ENCODE measurements at regions not wholly inside any gene's neighbourhood (a gene's known extent, or its start where the extent isn't known, plus 50 kb on each side); places are given as distances from the start of the nearest gene placed in this dataset.
"Not testable (repeated sequence)": the region's sequence is repeated elsewhere in the genome, so short reads cannot be mapped to it uniquely, and the experiment has no call there.

GRCh38 chr2:15822151-15823044, 118.0 kb upstream of the MYCN start:
- Histone ChIP-seq H3K4me1 (ENCODE audit: low read length) (no peaks in the 10 kb centered on the region), H3K36me3 (replicated peaks; ENCODE audit: insufficient read depth, low read length) (no peaks in the 10 kb centered on the region), H3K9ac (ENCODE audit: low read length) (no peak overlapping the region), H3K9me3 (replicated peaks; ENCODE audit: insufficient read depth, low read length) (no peaks in the 10 kb centered on the region), H2AFZ (ENCODE audit: low read length) (no peak overlapping the region), H3F3A (ENCODE audit: insufficient read depth, low read length) (no peaks in the 10 kb centered on the region), H3K4me3 (ENCODE audit: low read length) (no peak overlapping the region), H3K9me2 (replicated peaks; ENCODE audit: insufficient read depth, low read length) (no peaks in the 10 kb centered on the region), H3K4me2 (ENCODE audit: low read depth, low read length) (no peak overlapping the region), H4K20me1 (ENCODE audit: insufficient read depth, low read length) (no peaks in the 10 kb centered on the region), H3K27me3 (replicated peaks; ENCODE audit: insufficient read depth, low read length) (no peaks in the 10 kb centered on the region), H3K27ac (ENCODE audit: low read length) (no peak overlapping the region), H3K79me2 (ENCODE audit: low read length) (no peaks in the 10 kb centered on the region)
- no peak for TF ChIP-seq EZH2 (optimal IDR thresholded peaks at IDR 0.05; ENCODE audit: low read depth, low read length)
- TF ChIP-seq, protein P1, sequence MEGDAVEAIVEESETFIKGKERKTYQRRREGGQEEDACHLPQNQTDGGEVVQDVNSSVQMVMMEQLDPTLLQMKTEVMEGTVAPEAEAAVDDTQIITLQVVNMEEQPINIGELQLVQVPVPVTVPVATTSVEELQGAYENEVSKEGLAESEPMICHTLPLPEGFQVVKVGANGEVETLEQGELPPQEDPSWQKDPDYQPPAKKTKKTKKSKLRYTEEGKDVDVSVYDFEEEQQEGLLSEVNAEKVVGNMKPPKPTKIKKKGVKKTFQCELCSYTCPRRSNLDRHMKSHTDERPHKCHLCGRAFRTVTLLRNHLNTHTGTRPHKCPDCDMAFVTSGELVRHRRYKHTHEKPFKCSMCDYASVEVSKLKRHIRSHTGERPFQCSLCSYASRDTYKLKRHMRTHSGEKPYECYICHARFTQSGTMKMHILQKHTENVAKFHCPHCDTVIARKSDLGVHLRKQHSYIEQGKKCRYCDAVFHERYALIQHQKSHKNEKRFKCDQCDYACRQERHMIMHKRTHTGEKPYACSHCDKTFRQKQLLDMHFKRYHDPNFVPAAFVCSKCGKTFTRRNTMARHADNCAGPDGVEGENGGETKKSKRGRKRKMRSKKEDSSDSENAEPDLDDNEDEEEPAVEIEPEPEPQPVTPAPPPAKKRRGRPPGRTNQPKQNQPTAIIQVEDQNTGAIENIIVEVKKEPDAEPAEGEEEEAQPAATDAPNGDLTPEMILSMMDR (IDR thresholded peaks at IDR 0.05; ENCODE audit: low read length) = no peak
- DNase-seq = no peak

DNA sequence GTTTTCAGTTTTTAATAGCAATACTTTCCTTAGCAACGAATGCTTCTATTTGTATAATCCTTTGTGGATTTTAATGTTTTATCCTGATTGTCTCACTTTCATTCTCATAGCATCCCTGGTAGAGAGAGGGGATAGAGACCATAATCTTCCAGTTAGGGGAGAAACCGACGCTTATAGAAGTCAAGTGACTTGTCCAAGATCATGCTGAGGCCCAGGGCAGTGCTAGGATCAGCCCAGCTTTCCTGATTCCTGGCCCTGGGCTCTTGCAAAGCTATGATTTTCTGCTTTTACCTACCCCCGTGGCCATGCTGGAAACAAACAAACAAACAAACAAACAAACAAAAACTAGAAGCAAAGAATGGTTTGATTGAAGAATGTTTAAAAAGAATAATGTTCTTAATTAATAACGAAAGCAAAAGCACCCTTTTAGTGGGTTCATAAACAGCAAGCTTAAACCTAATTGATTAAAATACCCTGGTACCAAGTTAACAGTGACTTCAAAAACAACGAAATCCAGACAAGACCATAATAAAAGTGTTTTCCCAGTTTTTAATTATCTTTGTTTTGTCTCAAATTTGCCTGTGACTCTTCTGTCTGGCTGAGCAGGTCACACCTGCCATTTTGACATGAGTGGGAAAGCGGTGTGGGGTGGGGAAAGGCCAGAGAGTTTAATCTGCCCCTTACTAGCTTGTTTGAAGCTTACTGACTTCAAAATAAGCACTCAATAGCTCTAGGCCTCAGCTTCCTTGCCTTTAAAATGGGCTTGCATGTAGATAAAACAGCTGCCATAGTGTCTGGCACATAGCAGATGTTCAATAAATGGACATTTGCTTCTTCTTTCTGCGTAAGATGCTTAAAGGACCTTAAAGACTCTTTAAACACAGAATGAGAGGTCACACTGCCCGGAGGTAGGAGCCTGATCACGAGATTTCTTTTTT, 116.6 kb upstream of the MYCN start:
- no peaks in the 10 kb centered on the region for H3K36me3 ChIP-seq (replicated peaks; ENCODE audit: insufficient read depth, low read length)
- no peak overlapping the region for H3K4me3 ChIP-seq (ENCODE audit: low read length)
- no peak overlapping the region for H2AFZ ChIP-seq (ENCODE audit: low read length)
- H3F3A ChIP-seq (ENCODE audit: insufficient read depth, low read length) = no peaks in the 10 kb centered on the region
- DNase-seq = no peak
- no peak overlapping the region for H3K27ac ChIP-seq (ENCODE audit: low read length)
- H3K4me1 ChIP-seq (ENCODE audit: low read length) = no peaks in the 10 kb centered on the region
- no peaks in the 10 kb centered on the region for H3K79me2 ChIP-seq (ENCODE audit: low read length)
- no peaks in the 10 kb centered on the region for H3K9me2 ChIP-seq (replicated peaks; ENCODE audit: insufficient read depth, low read length)
- H3K27me3 ChIP-seq (replicated peaks; ENCODE audit: insufficient read depth, low read length) = no peaks in the 10 kb centered on the region
- TF ChIP-seq, protein P1 (IDR thresholded peaks at IDR 0.05; ENCODE audit: low read length) = no peak
- TF ChIP-seq EZH2 (optimal IDR thresholded peaks at IDR 0.05; ENCODE audit: low read depth, low read length) (no peak), EZH2phosphoT487 (IDR thresholded peaks at IDR 0.05; ENCODE audit: low read length) (no peak)
- H3K4me2 ChIP-seq (ENCODE audit: low read depth, low read length) = no peak overlapping the region
- no peak overlapping the region for H3K9ac ChIP-seq (ENCODE audit: low read length)
- H3K9me3 ChIP-seq (replicated peaks; ENCODE audit: insufficient read depth, low read length) = no peaks in the 10 kb centered on the region
- no peaks in the 10 kb centered on the region for H4K20me1 ChIP-seq (ENCODE audit: insufficient read depth, low read length)

GRCh38 chr2:15824467-15824866, 115.9 kb upstream of the MYCN start:
- not testable (repeated sequence) for H3K4me1 ChIP-seq (ENCODE audit: low read length); H3K36me3 ChIP-seq (replicated peaks; ENCODE audit: insufficient read depth, low read length); H4K20me1 ChIP-seq (ENCODE audit: insufficient read depth, low read length); H3K79me2 ChIP-seq (ENCODE audit: low read length); DNase-seq; H3K4me3 ChIP-seq (ENCODE audit: low read length); H3K9me2 ChIP-seq (replicated peaks; ENCODE audit: insufficient read depth, low read length); H3K9me3 ChIP-seq (replicated peaks; ENCODE audit: insufficient read depth, low read length); H3K4me2 ChIP-seq (ENCODE audit: low read depth, low read length); H2AFZ ChIP-seq (ENCODE audit: low read length); H3K9ac ChIP-seq (ENCODE audit: low read length); H3K27ac ChIP-seq (ENCODE audit: low read length); H3F3A ChIP-seq (ENCODE audit: insufficient read depth, low read length); H3K27me3 ChIP-seq (replicated peaks; ENCODE audit: insufficient read depth, low read length)
